HG03520 (cell line): ENCODE measurements at regions not wholly inside any gene's neighbourhood (a gene's known extent, or its start where the extent isn't known, plus 50 kb on each side); places are given as distances from the start of the nearest gene placed in this dataset.
"Not testable (repeated sequence)": the region's sequence is repeated elsewhere in the genome, so short reads cannot be mapped to it uniquely, and the experiment has no call there.

Experiments
- ATAC-seq: cut with Tn5 transposase; IDR thresholded peaks from one replicate; pipeline ENCODE4 v1.9.1; 2021; ENCODE audit warnings: mild to moderate bottlenecking, moderate library complexity; ENCODE audit not compliant: unreplicated experiment

- ATAC-seq, result no peak
Measured at GRCh38 chr10:30534465-30535144, 94.9 kb downstream of the LYZL2 start.

GRCh38 chr10:30531751-30532530 lies 97.6 kb downstream of the LYZL2 start:
- ATAC-seq, result no peak

- peak; percentile 64 for ATAC-seq
Measured at GRCh38 chr10:30529373-30529998, 95.5 kb downstream of the MAP3K8 start.

GRCh38 chr10:30528429-30528786 lies 94.4 kb downstream of the MAP3K8 start:
- ATAC-seq, result no peak

GRCh38 chr10:30527623-30528428 lies 93.8 kb downstream of the MAP3K8 start:
- no peak for ATAC-seq

GRCh38 chr10:30522661-30523078 lies 88.7 kb downstream of the MAP3K8 start:
- ATAC-seq, result not testable (repeated sequence)

- ATAC-seq, result no peak
Measured at GRCh38 chr10:30518907-30519306, 84.9 kb downstream of the MAP3K8 start.
